ENCODE measurements at regions not wholly inside any gene's neighbourhood (a gene's known extent, or its start where the extent isn't known, plus 50 kb on each side); places are given as distances from the start of the nearest gene placed in this dataset.

DNA sequence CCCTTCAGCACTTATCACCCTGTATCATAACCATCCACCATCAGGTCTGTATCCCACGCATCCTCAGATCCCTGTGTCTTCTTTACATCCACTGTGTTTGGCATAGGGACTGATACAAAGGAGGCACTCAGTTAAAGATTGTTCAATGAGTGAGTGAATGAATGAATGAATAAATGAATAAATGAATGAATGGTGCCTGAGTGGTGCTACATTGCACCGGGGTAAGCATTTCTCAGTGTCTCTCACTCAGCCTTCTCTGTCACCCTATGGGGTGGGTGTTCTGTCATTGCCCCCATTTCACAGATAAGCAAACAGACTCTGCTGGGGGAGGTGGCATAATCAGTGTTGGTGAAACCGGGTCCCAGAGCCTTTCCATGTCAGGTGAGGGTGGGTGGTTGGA, 56.6 kb upstream of the ID3 start:
- no peak for DNase-seq (ENCODE audit: low read depth in 3 of 3, low spot score in 1 of 3)

DNA sequence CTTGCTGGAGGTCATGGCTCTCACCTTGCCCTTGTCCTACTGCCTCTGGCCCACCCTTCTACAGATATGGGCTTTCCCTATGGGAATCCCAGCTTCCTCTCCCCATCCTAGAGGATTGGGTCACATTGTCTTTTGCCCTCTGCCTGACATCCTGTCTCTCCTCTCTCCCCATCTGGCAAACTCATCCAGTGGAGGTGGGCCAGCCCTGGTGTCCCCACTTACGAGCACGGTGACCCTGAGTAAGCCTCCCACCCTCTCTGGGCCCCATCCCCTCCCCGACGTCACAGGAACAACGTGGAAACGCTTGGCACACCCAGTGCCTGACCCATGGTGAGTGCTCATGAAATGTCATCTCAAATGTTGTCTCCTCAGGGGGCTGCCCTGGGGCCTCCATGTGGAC, 56.1 kb upstream of the ID3 start:
- DNase-seq (ENCODE audit: low read depth in 3 of 3, low spot score in 1 of 3): no peak

DNA sequence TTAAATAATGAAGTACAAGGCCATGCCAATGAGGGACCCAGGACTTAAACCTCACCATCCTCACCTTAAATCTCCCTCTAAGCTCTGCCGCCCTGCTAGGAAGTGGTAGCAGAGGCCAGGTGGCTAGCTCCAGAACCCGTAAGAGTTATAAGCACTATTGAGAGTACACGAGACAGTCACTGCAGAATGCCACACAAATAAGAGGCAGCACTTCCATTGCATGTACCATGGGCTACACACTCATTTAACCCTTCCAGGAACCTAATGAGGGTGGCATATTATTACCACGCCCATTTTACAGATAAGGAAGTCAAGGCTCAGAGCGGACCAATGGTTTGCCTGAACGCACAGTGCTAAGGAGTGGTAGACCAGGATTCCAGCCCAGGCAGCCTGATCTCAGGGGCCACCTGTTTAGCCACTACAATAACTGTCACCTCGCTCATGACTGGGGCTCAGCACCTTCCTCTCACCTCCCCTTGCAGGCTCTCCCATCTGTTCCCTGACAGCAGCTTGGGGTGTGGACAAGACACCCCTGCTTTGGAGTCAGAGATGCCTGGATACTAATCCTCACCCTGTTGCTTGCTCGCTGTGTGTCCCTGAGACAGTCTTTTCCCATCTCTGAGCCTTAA, 54.8 kb upstream of the ID3 start:
- no peak for DNase-seq (ENCODE audit: low read depth in 3 of 3, low spot score in 1 of 3)

DNA sequence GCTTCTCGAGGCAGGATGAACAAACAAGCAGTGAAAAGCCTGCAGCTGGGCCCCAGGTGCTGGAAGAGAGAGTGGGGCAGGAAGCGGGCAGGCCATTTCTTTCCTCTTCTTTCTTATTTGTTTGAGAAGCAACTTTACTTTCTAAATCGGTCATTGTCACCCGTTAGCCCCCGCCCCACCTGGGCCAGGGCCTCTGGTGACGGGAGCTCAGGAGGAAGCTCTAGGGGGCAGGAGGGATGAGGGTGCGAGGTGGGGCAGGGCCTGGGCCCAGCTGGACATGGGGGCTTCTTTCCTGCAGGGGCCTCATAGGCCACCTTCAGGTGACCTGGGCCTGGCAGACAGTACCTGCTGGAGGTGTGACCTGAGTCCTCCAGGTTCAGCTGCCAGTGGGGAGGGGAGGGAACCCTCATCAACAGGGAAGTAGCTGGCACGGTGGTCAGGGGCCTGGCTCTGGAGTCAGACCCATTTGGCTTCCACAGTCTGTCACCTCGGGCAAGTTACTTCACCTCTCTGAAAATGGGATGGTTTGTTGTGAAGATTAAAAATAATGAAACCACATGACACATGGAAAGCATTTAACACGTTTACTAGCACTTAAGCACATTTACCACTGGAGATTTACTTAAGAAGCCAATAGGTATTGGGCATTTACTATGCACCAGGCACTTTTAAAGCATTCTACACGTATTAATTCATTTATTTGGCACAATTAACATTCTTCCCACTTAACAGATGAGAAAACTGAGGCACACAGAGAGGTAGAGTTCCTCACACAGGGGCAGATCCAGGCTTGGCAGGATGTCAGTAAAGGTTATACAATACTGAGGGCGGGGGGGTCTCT, 54.1 kb upstream of the ID3 start:
- no peak for DNase-seq (ENCODE audit: low read depth in 3 of 3, low spot score in 1 of 3)

DNA sequence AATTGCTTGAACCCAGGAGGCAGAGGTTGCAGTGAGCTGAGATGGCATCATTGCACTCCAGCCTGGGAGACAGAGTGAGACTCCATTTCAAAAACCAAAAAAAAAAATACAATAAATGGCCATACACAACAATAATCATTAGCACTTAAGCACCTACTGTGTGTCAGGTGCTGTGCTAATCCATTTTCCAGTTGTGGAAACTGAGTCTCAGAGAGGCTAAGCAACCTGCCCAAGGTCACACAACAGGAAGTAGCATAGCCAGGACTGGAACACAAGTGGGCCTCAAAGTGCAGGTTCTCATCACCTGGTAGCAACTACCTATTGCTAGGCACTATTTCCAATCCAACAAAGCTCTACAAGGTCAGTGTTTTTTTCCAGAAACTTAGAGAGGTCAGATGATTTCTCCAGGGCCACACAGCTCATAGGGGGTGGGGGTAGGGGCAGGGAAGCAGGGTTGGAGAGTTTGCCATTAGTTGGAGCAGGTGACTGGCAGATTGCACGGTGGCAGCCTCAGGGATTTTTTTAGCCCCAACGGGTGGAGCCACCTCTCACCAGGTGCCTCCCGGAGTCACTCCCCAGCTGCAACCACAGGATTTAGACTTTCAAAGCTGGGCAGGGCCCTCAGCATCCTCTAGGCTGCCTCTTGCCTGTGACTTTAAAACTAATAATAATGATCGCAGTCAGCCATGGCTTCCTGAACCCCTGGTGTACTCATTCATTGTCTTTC, 52.5 kb upstream of the ID3 start:
- no peak for DNase-seq (ENCODE audit: low read depth in 3 of 3, low spot score in 1 of 3)

DNA sequence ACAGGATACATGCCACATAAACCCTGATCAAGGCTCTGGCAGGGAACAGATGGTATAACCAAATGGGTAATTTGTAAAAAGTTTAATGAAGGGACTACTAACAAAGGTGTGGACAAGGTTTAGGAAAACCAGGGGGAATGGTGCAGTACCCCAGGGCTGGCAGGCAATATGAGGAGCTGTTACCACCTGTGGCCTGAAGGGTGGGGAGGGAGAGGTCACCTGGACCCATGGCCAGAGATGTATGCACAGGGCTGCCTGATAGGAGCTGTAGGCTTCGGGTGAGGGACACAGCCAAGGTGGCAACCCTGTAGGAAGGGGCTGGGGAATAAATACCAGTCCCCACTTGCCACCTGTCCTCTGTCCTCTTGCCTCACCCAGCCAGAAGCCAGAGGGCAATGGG, 51.4 kb upstream of the ID3 start:
- DNase-seq (ENCODE audit: low read depth in 3 of 3, low spot score in 1 of 3): no peak

DNA sequence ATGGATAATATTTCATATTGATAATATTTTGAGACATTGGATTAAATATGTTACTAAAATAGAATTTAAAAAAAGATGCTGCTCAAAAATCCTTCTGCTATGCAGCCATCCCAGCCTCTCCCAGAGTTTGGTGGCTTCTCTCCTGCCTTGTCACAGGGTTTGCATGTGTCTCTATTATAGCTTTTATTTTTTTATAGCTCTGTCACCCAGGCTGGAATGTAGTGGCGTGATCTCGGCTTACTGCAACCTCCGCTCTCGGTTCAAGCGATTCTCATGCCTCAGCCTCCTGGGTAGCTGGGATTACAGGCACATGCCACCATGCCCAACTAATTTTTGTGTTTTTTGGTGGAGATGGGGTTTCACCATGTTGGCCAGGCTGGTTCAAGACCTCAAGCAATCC, 50.7 kb upstream of the ID3 start:
- DNase-seq (ENCODE audit: low read depth in 3 of 3, low spot score in 1 of 3): no peak
